ENCODE measurements at regions not wholly inside any gene's neighbourhood (a gene's known extent, or its start where the extent isn't known, plus 50 kb on each side); places are given as distances from the start of the nearest gene placed in this dataset.

DNA sequence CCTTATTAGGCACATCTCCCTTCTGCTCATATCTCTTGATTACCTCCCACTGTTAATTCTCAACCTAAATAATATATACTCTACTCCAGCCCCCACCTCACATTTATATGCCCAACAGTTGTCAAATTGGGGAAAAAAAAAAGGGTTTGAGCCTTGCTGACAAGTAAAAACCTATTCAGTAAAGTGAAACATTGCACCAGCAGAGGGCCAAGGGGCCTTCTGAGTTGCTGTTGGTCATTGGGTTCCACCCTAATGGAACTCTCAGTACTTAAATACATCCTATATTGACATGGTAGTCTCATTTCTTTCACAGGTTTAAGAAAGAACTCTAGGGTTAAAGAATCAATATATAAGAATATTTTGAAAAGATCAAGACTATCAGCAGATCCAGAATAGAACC lies 362.2 kb downstream of the SMARCA1 start:
- Histone ChIP-seq H3K4me2 (ENCODE audit: control insufficient read depth, extremely low read depth, insufficient read depth, low read depth, low read length) (no peak overlapping the region), H3K9me1 (ENCODE audit: control insufficient read depth, extremely low read depth, insufficient read depth, low read length) (no peaks in the 10 kb centered on the region), H3K4me3 (ENCODE audit: control insufficient read depth in 2 of 3, extremely low read depth in 1 of 3, insufficient read depth in 2 of 3, low read depth in 1 of 3, low read length in 3 of 3) (no peak overlapping the region), H3K9ac (ENCODE audit: control insufficient read depth, extremely low read depth, insufficient read depth, low read length) (no peak overlapping the region), H3K27me3 (ENCODE audit: control insufficient read depth, extremely low read depth, insufficient read depth, low read length) (no peaks in the 10 kb centered on the region), H3K9me3 (ENCODE audit: control insufficient read depth, low read depth, low read length) (no peaks in the 10 kb centered on the region), H3K79me2 (ENCODE audit: control insufficient read depth, insufficient read depth, low read length) (no peaks in the 10 kb centered on the region), H3K4me1 (ENCODE audit: control insufficient read depth, extremely low read depth, insufficient read depth, low read length) (no peaks in the 10 kb centered on the region), H3K36me3 (ENCODE audit: control insufficient read depth in 2 of 2, extremely low read depth in 1 of 2, insufficient read depth in 2 of 2, low read length in 2 of 2) (no peaks in the 10 kb centered on the region), H2AFZ (ENCODE audit: control insufficient read depth, low read length) (no peak overlapping the region), H3K27ac (ENCODE audit: control insufficient read depth, insufficient read depth, low read length) (no peak overlapping the region), H4K20me1 (ENCODE audit: control insufficient read depth, extremely low read depth, insufficient read depth, low read length) (no peaks in the 10 kb centered on the region)
- dilution Hi-C loops (cut with MboI; ENCODE audit: extremely low pct_ligation_motif_present, low sequenced_read_pairs), result no loop called here
- no peak for DNase-seq (ENCODE audit: low read depth, low spot score)
- FAIRE-seq, result no peak
- TF ChIP-seq EZH2 (IDR thresholded peaks at IDR 0.05; ENCODE audit: low read length), result no peak
- TF ChIP-seq, protein P1, sequence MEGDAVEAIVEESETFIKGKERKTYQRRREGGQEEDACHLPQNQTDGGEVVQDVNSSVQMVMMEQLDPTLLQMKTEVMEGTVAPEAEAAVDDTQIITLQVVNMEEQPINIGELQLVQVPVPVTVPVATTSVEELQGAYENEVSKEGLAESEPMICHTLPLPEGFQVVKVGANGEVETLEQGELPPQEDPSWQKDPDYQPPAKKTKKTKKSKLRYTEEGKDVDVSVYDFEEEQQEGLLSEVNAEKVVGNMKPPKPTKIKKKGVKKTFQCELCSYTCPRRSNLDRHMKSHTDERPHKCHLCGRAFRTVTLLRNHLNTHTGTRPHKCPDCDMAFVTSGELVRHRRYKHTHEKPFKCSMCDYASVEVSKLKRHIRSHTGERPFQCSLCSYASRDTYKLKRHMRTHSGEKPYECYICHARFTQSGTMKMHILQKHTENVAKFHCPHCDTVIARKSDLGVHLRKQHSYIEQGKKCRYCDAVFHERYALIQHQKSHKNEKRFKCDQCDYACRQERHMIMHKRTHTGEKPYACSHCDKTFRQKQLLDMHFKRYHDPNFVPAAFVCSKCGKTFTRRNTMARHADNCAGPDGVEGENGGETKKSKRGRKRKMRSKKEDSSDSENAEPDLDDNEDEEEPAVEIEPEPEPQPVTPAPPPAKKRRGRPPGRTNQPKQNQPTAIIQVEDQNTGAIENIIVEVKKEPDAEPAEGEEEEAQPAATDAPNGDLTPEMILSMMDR (optimal IDR thresholded peaks at IDR 0.05 in 1 of 3, IDR thresholded peaks at IDR 0.05 in 1 of 3, conservative IDR thresholded peaks at IDR 0.05 in 1 of 3; ENCODE audit: extremely low read depth in 1 of 3, insufficient read depth in 2 of 3, low read length in 3 of 3), result no peak

DNA sequence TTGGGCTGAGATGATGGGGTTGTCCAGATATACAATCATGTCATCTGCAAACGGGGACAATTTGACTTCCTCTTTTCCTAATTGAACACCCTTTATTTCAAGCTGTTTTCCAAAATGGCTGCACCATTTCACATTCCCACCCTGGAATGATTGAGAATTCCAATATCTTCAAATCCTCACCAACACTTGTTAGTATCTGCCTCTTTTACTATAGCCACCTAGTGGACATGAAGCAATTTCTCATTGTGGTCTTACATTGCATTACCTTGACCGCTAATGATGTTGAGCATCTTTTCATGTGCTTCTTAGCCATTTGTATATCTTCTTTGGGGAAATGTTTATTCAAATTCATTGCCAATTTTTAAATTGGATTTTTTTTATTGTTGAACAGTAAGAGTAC lies 364.8 kb downstream of the SMARCA1 start:
- Histone ChIP-seq H3K27me3 (ENCODE audit: control insufficient read depth, extremely low read depth, insufficient read depth, low read length) (no peaks in the 10 kb centered on the region), H3K4me2 (ENCODE audit: control insufficient read depth, extremely low read depth, insufficient read depth, low read depth, low read length) (no peak overlapping the region), H4K20me1 (ENCODE audit: control insufficient read depth, extremely low read depth, insufficient read depth, low read length) (no peaks in the 10 kb centered on the region), H3K9me3 (ENCODE audit: control insufficient read depth, low read depth, low read length) (no peaks in the 10 kb centered on the region), H3K36me3 (ENCODE audit: control insufficient read depth in 2 of 2, extremely low read depth in 1 of 2, insufficient read depth in 2 of 2, low read length in 2 of 2) (no peaks in the 10 kb centered on the region), H3K9ac (ENCODE audit: control insufficient read depth, extremely low read depth, insufficient read depth, low read length) (no peak overlapping the region), H3K9me1 (ENCODE audit: control insufficient read depth, extremely low read depth, insufficient read depth, low read length) (no peaks in the 10 kb centered on the region), H2AFZ (ENCODE audit: control insufficient read depth, low read length) (no peak overlapping the region), H3K27ac (ENCODE audit: control insufficient read depth, insufficient read depth, low read length) (no peak overlapping the region), H3K79me2 (ENCODE audit: control insufficient read depth, insufficient read depth, low read length) (no peaks in the 10 kb centered on the region), H3K4me1 (ENCODE audit: control insufficient read depth, extremely low read depth, insufficient read depth, low read length) (no peaks in the 10 kb centered on the region), H3K4me3 (ENCODE audit: control insufficient read depth in 2 of 3, extremely low read depth in 1 of 3, insufficient read depth in 2 of 3, low read depth in 1 of 3, low read length in 3 of 3) (no peak overlapping the region)
- no peak for TF ChIP-seq EZH2 (IDR thresholded peaks at IDR 0.05; ENCODE audit: low read length)
- TF ChIP-seq, protein P1 (optimal IDR thresholded peaks at IDR 0.05 in 1 of 3, IDR thresholded peaks at IDR 0.05 in 1 of 3, conservative IDR thresholded peaks at IDR 0.05 in 1 of 3; ENCODE audit: extremely low read depth in 1 of 3, insufficient read depth in 2 of 3, low read length in 3 of 3), result no peak
- DNase-seq (ENCODE audit: low read depth, low spot score) (no peak), FAIRE-seq (no peak)
- dilution Hi-C loops (cut with MboI; ENCODE audit: extremely low pct_ligation_motif_present, low sequenced_read_pairs), result no loop called here

Data from keratinocyte (primary cell).